ENCODE measurements at regions not wholly inside any gene's neighbourhood (a gene's known extent, or its start where the extent isn't known, plus 50 kb on each side); places are given as distances from the start of the nearest gene placed in this dataset.

DNA sequence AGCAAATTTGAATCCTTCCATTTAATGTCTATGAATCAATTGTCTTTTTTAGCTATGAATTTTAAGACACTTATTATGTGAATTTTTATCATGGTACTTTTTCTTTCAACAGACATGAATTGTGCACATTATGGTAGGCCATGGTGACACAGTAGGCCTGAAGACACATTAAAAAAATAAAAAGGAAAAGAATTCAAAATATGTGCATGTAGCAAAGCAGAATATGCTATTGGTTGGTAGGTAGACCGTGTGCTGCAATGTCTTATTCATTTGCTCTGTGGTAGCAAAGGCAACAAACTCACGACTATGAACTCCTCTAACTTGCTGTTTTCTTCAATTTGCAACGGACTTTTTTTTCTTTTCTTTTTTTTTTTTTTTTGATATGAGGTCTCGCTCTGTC, 50.0 kb upstream of the EPHA3 start:
- Histone ChIP-seq H3K4ac (ENCODE audit: low read depth, low read length) (no peak overlapping the region), H3K14ac (replicated peaks; ENCODE audit: low read depth, low read length) (no peak overlapping the region), H2BK5ac (ENCODE audit: low read depth, low read length, poor library complexity, severe bottlenecking) (no peak overlapping the region), H3K36me3 (ENCODE audit: control insufficient read depth, insufficient read depth, low read length) (no peaks in the 10 kb centered on the region), H2AK9ac (replicated peaks; ENCODE audit: low read depth, low read length, poor library complexity) (no peak overlapping the region), H4K5ac (ENCODE audit: low read depth, low read length) (no peak overlapping the region), H3K4me3 (ENCODE audit: insufficient read depth, low read depth, low read length) (no peak overlapping the region), H3K4me2 (ENCODE audit: low read depth, low read length) (no peak overlapping the region), H3K18ac (ENCODE audit: low read depth, low read length) (no peak overlapping the region), H3K4me1 (ENCODE audit: control insufficient read depth, insufficient read depth, low read length) (no peaks in the 10 kb centered on the region), H2BK120ac (ENCODE audit: low read depth, low read length) (no peak overlapping the region), H4K20me1 (ENCODE audit: insufficient read depth, low read length) (no peaks in the 10 kb centered on the region), H3K56ac (ENCODE audit: extremely low read depth, insufficient read depth, low read length) (no peak overlapping the region), H3K27ac (ENCODE audit: insufficient read depth, low read length) (no peak overlapping the region), H3K27me3 (ENCODE audit: control insufficient read depth, insufficient read depth, low read length) (no peaks in the 10 kb centered on the region), H3K9me1 (ENCODE audit: insufficient read depth, low read length) (no peaks in the 10 kb centered on the region), H2BK15ac (ENCODE audit: low read depth, low read length) (no peak overlapping the region), H4K8ac (ENCODE audit: low read depth in 2 of 2, low read length in 2 of 2) (no peak overlapping the region), H3K79me1 (ENCODE audit: low read depth in 1 of 2, low read length in 2 of 2) (no peaks in the 10 kb centered on the region), H3K23ac (ENCODE audit: low read depth, low read length) (no peak overlapping the region), H4K91ac (ENCODE audit: insufficient read depth, low read depth, low read length) (no peak overlapping the region), H2BK20ac (ENCODE audit: low read depth, low read length) (no peak overlapping the region), H3K9ac (ENCODE audit: low read depth, low read length) (no peak overlapping the region), H2AFZ (replicated peaks; ENCODE audit: low read length, poor library complexity) (no peak overlapping the region), H2AK5ac (ENCODE audit: low read depth, low read length) (no peak overlapping the region), H3K9me3 (ENCODE audit: control insufficient read depth, insufficient read depth, low read length) (no peaks in the 10 kb centered on the region)
- TF ChIP-seq, protein P1, sequence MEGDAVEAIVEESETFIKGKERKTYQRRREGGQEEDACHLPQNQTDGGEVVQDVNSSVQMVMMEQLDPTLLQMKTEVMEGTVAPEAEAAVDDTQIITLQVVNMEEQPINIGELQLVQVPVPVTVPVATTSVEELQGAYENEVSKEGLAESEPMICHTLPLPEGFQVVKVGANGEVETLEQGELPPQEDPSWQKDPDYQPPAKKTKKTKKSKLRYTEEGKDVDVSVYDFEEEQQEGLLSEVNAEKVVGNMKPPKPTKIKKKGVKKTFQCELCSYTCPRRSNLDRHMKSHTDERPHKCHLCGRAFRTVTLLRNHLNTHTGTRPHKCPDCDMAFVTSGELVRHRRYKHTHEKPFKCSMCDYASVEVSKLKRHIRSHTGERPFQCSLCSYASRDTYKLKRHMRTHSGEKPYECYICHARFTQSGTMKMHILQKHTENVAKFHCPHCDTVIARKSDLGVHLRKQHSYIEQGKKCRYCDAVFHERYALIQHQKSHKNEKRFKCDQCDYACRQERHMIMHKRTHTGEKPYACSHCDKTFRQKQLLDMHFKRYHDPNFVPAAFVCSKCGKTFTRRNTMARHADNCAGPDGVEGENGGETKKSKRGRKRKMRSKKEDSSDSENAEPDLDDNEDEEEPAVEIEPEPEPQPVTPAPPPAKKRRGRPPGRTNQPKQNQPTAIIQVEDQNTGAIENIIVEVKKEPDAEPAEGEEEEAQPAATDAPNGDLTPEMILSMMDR (conservative IDR thresholded peaks at IDR 0.05; ENCODE audit: low read depth, low read length): no peak
- TF ChIP-seq, protein P2, sequence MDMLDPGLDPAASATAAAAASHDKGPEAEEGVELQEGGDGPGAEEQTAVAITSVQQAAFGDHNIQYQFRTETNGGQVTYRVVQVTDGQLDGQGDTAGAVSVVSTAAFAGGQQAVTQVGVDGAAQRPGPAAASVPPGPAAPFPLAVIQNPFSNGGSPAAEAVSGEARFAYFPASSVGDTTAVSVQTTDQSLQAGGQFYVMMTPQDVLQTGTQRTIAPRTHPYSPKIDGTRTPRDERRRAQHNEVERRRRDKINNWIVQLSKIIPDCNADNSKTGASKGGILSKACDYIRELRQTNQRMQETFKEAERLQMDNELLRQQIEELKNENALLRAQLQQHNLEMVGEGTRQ (IDR thresholded peaks at IDR 0.05; ENCODE audit: low read depth, low read length): no peak
- TF ChIP-seq RAD21 (IDR thresholded peaks at IDR 0.05; ENCODE audit: low read length) (no peak), RCOR1 (IDR thresholded peaks at IDR 0.05; ENCODE audit: insufficient replicate concordance, low read length) (no peak), FOS (IDR thresholded peaks at IDR 0.05; ENCODE audit: low read depth, low read length) (no peak), RFX5 (IDR thresholded peaks at IDR 0.05; ENCODE audit: low read depth, low read length) (no peak), MAFK (IDR thresholded peaks at IDR 0.05; ENCODE audit: low read depth, low read length) (no peak), NFE2L2 (IDR thresholded peaks at IDR 0.05; ENCODE audit: low read depth, low read length) (no peak), POLR2A (IDR thresholded peaks at IDR 0.05; ENCODE audit: low read depth, low read length) (no peak), SMC3 (IDR thresholded peaks at IDR 0.05; ENCODE audit: low read depth, low read length) (no peak), MAZ (IDR thresholded peaks at IDR 0.05; ENCODE audit: borderline replicate concordance, low read depth, low read length) (no peak), BHLHE40 (IDR thresholded peaks at IDR 0.05; ENCODE audit: low read depth, low read length) (no peak), MXI1 (IDR thresholded peaks at IDR 0.05; ENCODE audit: borderline replicate concordance, low read depth, low read length) (no peak), CEBPB (IDR thresholded peaks at IDR 0.05; ENCODE audit: low read depth, low read length) (no peak), CHD1 (IDR thresholded peaks at IDR 0.05; ENCODE audit: low read depth, low read length) (no peak)
- TF ChIP-seq, protein P3, sequence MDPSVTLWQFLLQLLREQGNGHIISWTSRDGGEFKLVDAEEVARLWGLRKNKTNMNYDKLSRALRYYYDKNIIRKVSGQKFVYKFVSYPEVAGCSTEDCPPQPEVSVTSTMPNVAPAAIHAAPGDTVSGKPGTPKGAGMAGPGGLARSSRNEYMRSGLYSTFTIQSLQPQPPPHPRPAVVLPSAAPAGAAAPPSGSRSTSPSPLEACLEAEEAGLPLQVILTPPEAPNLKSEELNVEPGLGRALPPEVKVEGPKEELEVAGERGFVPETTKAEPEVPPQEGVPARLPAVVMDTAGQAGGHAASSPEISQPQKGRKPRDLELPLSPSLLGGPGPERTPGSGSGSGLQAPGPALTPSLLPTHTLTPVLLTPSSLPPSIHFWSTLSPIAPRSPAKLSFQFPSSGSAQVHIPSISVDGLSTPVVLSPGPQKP (IDR thresholded peaks at IDR 0.05; ENCODE audit: borderline replicate concordance, low read depth, low read length): no peak
- POLR2A ChIA-PET (ENCODE audit: unreplicated experiment): no interaction called here
- dilution Hi-C loops (cut with HindIII; ENCODE audit: low sequenced_read_pairs, unreplicated experiment) (no loop called here), intact Hi-C loops (cut with micrococcal nuclease) (no loop called here), in situ Hi-C loops (cut with MboI; ENCODE audit: low sequenced_read_pairs) (no loop called here)
- no CpG with 5 or more reads among the region's 4 CpGs for WGBS, 2 experiments (ENCODE audit: extremely low coverage in 2 of 2, insufficient read length in 1 of 2)
- BruUV-seq (replicated peaks): no TSS peak
- DNase-seq (no peak), ATAC-seq (ENCODE audit: low read depth) (no peak)
- CTCF ChIA-PET: interaction anchor here (0.6 kb wide), 1 partner anchor 93 kb away, joined by 3 read pairs; no protein-coding TSS in a partner anchor

Measured in IMR-90 (cell line).